Right atrium auricular region (tissue), 2 donors: ENCODE measurements at regions not wholly inside any gene's neighbourhood (a gene's known extent, or its start where the extent isn't known, plus 50 kb on each side); places are given as distances from the start of the nearest gene placed in this dataset.

Experiments
- DNase-seq: peaks from one replicate; pipeline ENCODE4 v3.0.0-alpha.2; 2019; ENCODE audit warnings: low spot score
- H3K27ac ChIP-seq, 2 donors: fragments of 200-600 bp; sonication (generic); 1 replicate in 1 of 2; 2 replicates in 1 of 2; pipeline ENCODE4 v1.5.1; 2016 to 2019
- H3K27me3 ChIP-seq, 2 donors: fragments of 200-600 bp; sonication (generic); one replicate each; pipeline versions ENCODE4 v1.5.1 to v1.6.0; 2017 to 2019
- H3K36me3 ChIP-seq: fragments of 200-600 bp; sonication (generic); one replicate; pipeline ENCODE4 v1.5.1; 2016
- H3K4me1 ChIP-seq, 2 donors: fragments of 200-600 bp; sonication (generic); one replicate each; pipeline versions ENCODE4 v1.5.1 to v1.6.0; 2017 to 2019
- H3K4me3 ChIP-seq, 2 donors: fragments of 200-600 bp; sonication (generic); 1 replicate in 1 of 2; 2 replicates in 1 of 2; pipeline ENCODE4 v1.5.1; 2017 to 2019; ENCODE audit warnings: mild to moderate bottlenecking in 1 of 2, moderate library complexity in 1 of 2
- H3K9me3 ChIP-seq, 2 donors: fragments of 200-600 bp; sonication (generic); one replicate each; pipeline ENCODE4 v1.5.1; 2019
- CTCF ChIP-seq, 2 donors: fragments of 200-600 bp; sonication (generic); IDR thresholded peaks; one replicate each; pipeline ENCODE4 v1.5.1; 2019; ENCODE audit warnings: antibody characterized with exemption in 2 of 2

- H3K4me1 ChIP-seq = no peaks in the 10 kb centered on the region
- H3K36me3 ChIP-seq = no peaks in the 10 kb centered on the region
- no peak overlapping the region for H3K4me3 ChIP-seq
- H3K27ac ChIP-seq = no peak overlapping the region
- DNase-seq = no peak
- no peak for TF ChIP-seq CTCF (IDR thresholded peaks at IDR 0.05)
- H3K27me3 ChIP-seq = no peaks in the 10 kb centered on the region
- peaks cover 0 to 3% of the 10 kb centered on the region in 2 donors for H3K9me3 ChIP-seq
Observed at GRCh38 chr17:27065588-27065987, 228.3 kb upstream of the WSB1 start.

GRCh38 chr17:27066315-27066714 lies 227.6 kb upstream of the WSB1 start:
- Histone ChIP-seq H3K27me3 (no peaks in the 10 kb centered on the region), H3K4me3 (no peak overlapping the region), H3K9me3 (peaks cover 0 to 3% of the 10 kb centered on the region in 2 donors), H3K4me1 (no peaks in the 10 kb centered on the region), H3K36me3 (no peaks in the 10 kb centered on the region), H3K27ac (no peak overlapping the region)
- no peak for TF ChIP-seq CTCF (IDR thresholded peaks at IDR 0.05)
- DNase-seq = no peak

- H3K9me3 ChIP-seq = peaks cover 0 to 3% of the 10 kb centered on the region in 2 donors
- no peaks in the 10 kb centered on the region for H3K4me1 ChIP-seq
- no peak for TF ChIP-seq CTCF (IDR thresholded peaks at IDR 0.05)
- H3K27ac ChIP-seq = no peak overlapping the region
- H3K4me3 ChIP-seq = no peak overlapping the region
- no peaks in the 10 kb centered on the region for H3K27me3 ChIP-seq
- no peak for DNase-seq
- no peaks in the 10 kb centered on the region for H3K36me3 ChIP-seq
Observed at GRCh38 chr17:27069842-27070508, 223.9 kb upstream of the WSB1 start.

- Histone ChIP-seq H3K9me3 (peaks cover 0 to 3% of the 10 kb centered on the region in 2 donors), H3K27ac (no peak overlapping the region), H3K36me3 (no peaks in the 10 kb centered on the region), H3K27me3 (no peaks in the 10 kb centered on the region), H3K4me3 (no peak overlapping the region), H3K4me1 (no peaks in the 10 kb centered on the region)
- DNase-seq = no peak
- TF ChIP-seq CTCF (IDR thresholded peaks at IDR 0.05) = no peak
Observed at GRCh38 chr17:27070836-27071235, 223.1 kb upstream of the WSB1 start.

- H3K27me3 ChIP-seq = no peaks in the 10 kb centered on the region
- TF ChIP-seq CTCF (IDR thresholded peaks at IDR 0.05) = no peak
- no peak overlapping the region for H3K27ac ChIP-seq
- no peaks in the 10 kb centered on the region for H3K4me1 ChIP-seq
- no peaks in the 10 kb centered on the region for H3K36me3 ChIP-seq
- H3K9me3 ChIP-seq = peaks cover 0 to 3% of the 10 kb centered on the region in 2 donors
- DNase-seq = no peak
- H3K4me3 ChIP-seq = no peak overlapping the region
Observed at GRCh38 chr17:27072885-27073284, 221.0 kb upstream of the WSB1 start.

GRCh38 chr17:27076814-27077213 lies 217.1 kb upstream of the WSB1 start:
- no peaks in the 10 kb centered on the region for H3K4me1 ChIP-seq
- H3K36me3 ChIP-seq = no peaks in the 10 kb centered on the region
- H3K27me3 ChIP-seq = no peaks in the 10 kb centered on the region
- TF ChIP-seq CTCF (IDR thresholded peaks at IDR 0.05) = no peak
- DNase-seq = no peak
- no peaks in the 10 kb centered on the region for H3K9me3 ChIP-seq
- H3K4me3 ChIP-seq = no peak overlapping the region
- H3K27ac ChIP-seq = no peak overlapping the region
